AG04449 (cell line): ENCODE measurements at regions not wholly inside any gene's neighbourhood (a gene's known extent, or its start where the extent isn't known, plus 50 kb on each side); places are given as distances from the start of the nearest gene placed in this dataset.
"Not testable (repeated sequence)": the region's sequence is repeated elsewhere in the genome, so short reads cannot be mapped to it uniquely, and the experiment has no call there.

ENCODE experiments used
- CTCF ChIA-PET: fragments of 350-600 bp; formaldehyde crosslinking; extraction: SDS; loops from one replicate; lab custom pipeline; 2021; ENCODE audit warnings: antibody characterized with exemption; lab: Yijun Ruan, JAX
- POLR2A ChIA-PET: fragments of 400-600, 350-600 bp; formaldehyde crosslinking; extraction: SDS; loops from one replicate; lab custom pipeline; 2020; ENCODE audit warnings: antibody characterized with exemption, inconsistent platforms; lab: Yijun Ruan, JAX
- DNase-seq: peaks from one replicate; pipeline ENCODE4 v3.0.0-alpha.2; 2010; ENCODE audit warnings: low read depth, low spot score
- H3K4me3 ChIP-seq: 2 replicates; pipeline ENCODE4 v1.5.1; 2011; ENCODE audit warnings: low read depth, mild to moderate bottlenecking, control low read depth, low read length

GRCh38 chr7:45807832-45808231 lies 65.0 kb downstream of the CCDC201 start:
- DNase-seq, H3K4me3 ChIP-seq, CTCF ChIA-PET, POLR2A ChIA-PET: not testable (repeated sequence)

DNA sequence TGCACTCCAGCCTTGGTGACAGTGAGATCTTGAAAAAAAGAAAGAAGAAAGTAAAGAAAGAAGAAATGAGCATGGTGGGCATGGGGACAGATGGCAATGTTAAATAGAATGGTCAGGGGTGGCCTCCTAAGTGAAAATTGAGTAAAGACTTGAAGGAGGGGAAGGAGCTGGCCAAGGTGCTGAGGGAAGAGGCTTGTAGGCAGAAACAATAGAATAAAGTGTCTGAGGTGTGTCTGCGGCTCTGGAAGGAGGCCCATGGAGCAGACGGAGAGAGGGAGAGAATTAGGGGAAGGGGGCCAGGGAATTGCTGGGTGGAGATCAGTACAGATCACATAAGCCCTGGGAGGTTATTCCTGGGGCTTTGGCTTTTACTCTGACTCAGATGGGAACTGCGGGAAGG lies 70.7 kb downstream of the CCDC201 start:
- POLR2A ChIA-PET, H3K4me3 ChIP-seq, CTCF ChIA-PET, DNase-seq: not testable (repeated sequence)

- POLR2A ChIA-PET, H3K4me3 ChIP-seq, CTCF ChIA-PET: not testable (repeated sequence)
- DNase-seq, result peak; percentile 59
Observed at GRCh38 chr7:45797264-45797663, 75.6 kb downstream of the CCDC201 start.

GRCh38 chr7:45789641-45790040 lies 83.2 kb downstream of the CCDC201 start:
- POLR2A ChIA-PET, CTCF ChIA-PET, DNase-seq, H3K4me3 ChIP-seq: not testable (repeated sequence)

- POLR2A ChIA-PET, CTCF ChIA-PET, DNase-seq, H3K4me3 ChIP-seq: not testable (repeated sequence)
Observed at GRCh38 chr7:45785724-45786123, 87.2 kb downstream of the CCDC201 start.

GRCh38 chr7:45784775-45785174 lies 88.1 kb downstream of the CCDC201 start:
- POLR2A ChIA-PET, H3K4me3 ChIP-seq, DNase-seq, CTCF ChIA-PET: not testable (repeated sequence)
